Left lung (tissue), 4 donors: ENCODE measurements at regions not wholly inside any gene's neighbourhood (a gene's known extent, or its start where the extent isn't known, plus 50 kb on each side); places are given as distances from the start of the nearest gene placed in this dataset.

Source experiments
- ATAC-seq: fragments of 200-7000 bp; cut with Tn5 transposase; one replicate; pipeline ENCODE4 v1.9.1; 2020; ENCODE audit warnings: moderate library complexity
- DNase-seq, 4 donors: peaks; one replicate each; pipeline ENCODE4 v3.0.0-alpha.2; 2013 to 2020
- H3K27ac ChIP-seq, 2 donors: fragments of 200-600 bp; sonication (generic) in 1 of 2; one replicate each; pipeline versions ENCODE4 v1.5.0 to v1.8.0; 2020 to 2021
- H3K27me3 ChIP-seq, 2 donors: fragments of 200-600 bp; sonication (generic) in 1 of 2; one replicate each; pipeline versions ENCODE4 v1.5.0 to v1.8.0; 2020 to 2021
- H3K36me3 ChIP-seq, 2 donors: fragments of 200-600 bp; sonication (generic) in 1 of 2; one replicate each; pipeline versions ENCODE4 v1.5.0 to v1.8.0; 2020 to 2021
- H3K4me1 ChIP-seq, 2 donors: fragments of 200-600 bp; one replicate each; pipeline ENCODE4 v1.8.0; 2021
- H3K4me3 ChIP-seq, 2 donors: fragments of 200-600 bp; sonication (generic) in 1 of 2; one replicate each; pipeline versions ENCODE4 v1.5.0 to v1.8.0; 2020 to 2021; ENCODE audit warnings: mild to moderate bottlenecking in 1 of 2
- H3K9me3 ChIP-seq, 2 donors: fragments of 200-600 bp; sonication (generic) in 1 of 2; one replicate each; pipeline versions ENCODE4 v1.5.0 to v1.8.0; 2020 to 2021
- CTCF ChIP-seq, 2 donors: fragments of 200-600 bp; sonication (generic) in 1 of 2; IDR thresholded peaks; one replicate each; pipeline versions ENCODE4 v1.5.0 to v1.8.0; 2021; ENCODE audit warnings: antibody characterized with exemption in 2 of 2
- intact Hi-C, 2 donors: fragments of 100-400 bp; cut with DNase I; formaldehyde crosslinking; loops; one replicate each; pipeline versions ENCODE4 v1.11.2 to v1.14.2; 2022
- donor health status: DM: no; HTN: yes; CAD: no.
- donor health status: DM: no; HTN: no; CAD: no.

- peaks cover 0 to 9% of the 10 kb centered on the region in 2 donors for H3K9me3 ChIP-seq
- H3K27me3 ChIP-seq: no peaks in the 10 kb centered on the region
- H3K36me3 ChIP-seq: no peaks in the 10 kb centered on the region
- H3K27ac ChIP-seq: no peak overlapping the region
- no peak for TF ChIP-seq CTCF (IDR thresholded peaks at IDR 0.05)
- H3K4me1 ChIP-seq: no peaks in the 10 kb centered on the region
- intact Hi-C loops: no loop called here
- DNase-seq (no peak), ATAC-seq (no peak)
- no peak overlapping the region for H3K4me3 ChIP-seq
Measured at GRCh38 chr14:98622208-98623051, 649.6 kb downstream of the BCL11B start.

GRCh38 chr14:98623788-98624415 lies 648.1 kb downstream of the BCL11B start:
- intact Hi-C loops: no loop called here
- Histone ChIP-seq H3K4me3 (no peak overlapping the region), H3K27me3 (no peaks in the 10 kb centered on the region), H3K9me3 (peaks cover 0 to 18% of the 10 kb centered on the region in 2 donors), H3K4me1 (no peaks in the 10 kb centered on the region), H3K36me3 (no peaks in the 10 kb centered on the region), H3K27ac (no peak overlapping the region)
- ATAC-seq: no peak
- no peak for DNase-seq
- TF ChIP-seq CTCF (IDR thresholded peaks at IDR 0.05): no peak

- Histone ChIP-seq H3K9me3 (peaks cover 0 to 2% of the 10 kb centered on the region in 2 donors), H3K27ac (no peak overlapping the region), H3K4me1 (no peaks in the 10 kb centered on the region), H3K36me3 (no peaks in the 10 kb centered on the region), H3K27me3 (no peaks in the 10 kb centered on the region), H3K4me3 (no peak overlapping the region)
- no peak for DNase-seq
- intact Hi-C loops: no loop called here
- no peak for ATAC-seq
- no peak for TF ChIP-seq CTCF (IDR thresholded peaks at IDR 0.05)
Measured at GRCh38 chr14:98633380-98633779, 638.6 kb downstream of the BCL11B start.

- no peaks in the 10 kb centered on the region for H3K4me1 ChIP-seq
- H3K27me3 ChIP-seq: no peaks in the 10 kb centered on the region
- H3K9me3 ChIP-seq: peaks cover 0 to 1% of the 10 kb centered on the region in 2 donors
- DNase-seq (no peak), ATAC-seq (no peak)
- intact Hi-C loops: no loop called here
- no peaks in the 10 kb centered on the region for H3K36me3 ChIP-seq
- H3K27ac ChIP-seq: no peak overlapping the region
- no peak for TF ChIP-seq CTCF (IDR thresholded peaks at IDR 0.05)
- no peak overlapping the region for H3K4me3 ChIP-seq
Measured at GRCh38 chr14:98634043-98634820, 637.8 kb downstream of the BCL11B start.

GRCh38 chr14:98638366-98638765 lies 633.6 kb downstream of the BCL11B start:
- H3K27ac ChIP-seq: no peak overlapping the region
- no peak for ATAC-seq
- TF ChIP-seq CTCF (IDR thresholded peaks at IDR 0.05): no peak
- H3K27me3 ChIP-seq: no peaks in the 10 kb centered on the region
- intact Hi-C loops: no loop called here
- no peak overlapping the region for H3K4me3 ChIP-seq
- peaks cover 0 to 2% of the 10 kb centered on the region in 2 donors for H3K9me3 ChIP-seq
- H3K36me3 ChIP-seq: no peaks in the 10 kb centered on the region
- no peak for DNase-seq
- no peaks in the 10 kb centered on the region for H3K4me1 ChIP-seq
